Mesenchymal stem cell (in vitro differentiated cells and primary cell): ENCODE measurements at regions not wholly inside any gene's neighbourhood (a gene's known extent, or its start where the extent isn't known, plus 50 kb on each side); places are given as distances from the start of the nearest gene placed in this dataset.

Source experiments
- DNase-seq: peaks from one replicate; pipeline ENCODE4 v3.0.0-alpha.2; 2013
- H2AFZ ChIP-seq: one replicate; pipeline ENCODE4 v1.6.1; 2013; ENCODE audit warnings: low read depth, mild to moderate bottlenecking, control low read depth, inconsistent platforms, low read length, moderate library complexity
- H2AK5ac ChIP-seq: 2 replicates; pipeline ENCODE4 v1.6.1; 2013; ENCODE audit warnings: low read length, moderate library complexity, mild to moderate bottlenecking, inconsistent platforms; ENCODE audit not compliant: severe bottlenecking
- H2BK120ac ChIP-seq: one replicate; pipeline ENCODE4 v1.6.1; 2013; ENCODE audit warnings: low read depth, mild to moderate bottlenecking, inconsistent platforms, low read length, moderate library complexity
- H2BK12ac ChIP-seq, 2 experiments: one replicate each; pipeline ENCODE4 v1.6.1; 2013; ENCODE audit warnings: inconsistent platforms in 2 of 2, low read length in 2 of 2, mild to moderate bottlenecking in 2 of 2, moderate library complexity in 2 of 2, control low read depth in 1 of 2
- H2BK15ac ChIP-seq: one replicate; pipeline ENCODE4 v1.6.1; 2013; ENCODE audit warnings: mild to moderate bottlenecking, low read depth, inconsistent platforms; ENCODE audit not compliant: poor library complexity, severe bottlenecking
- H2BK5ac ChIP-seq: 2 replicates; pipeline ENCODE4 v1.6.1; 2013; ENCODE audit warnings: low read depth, mild to moderate bottlenecking, low read length, control low read depth, inconsistent platforms; ENCODE audit not compliant: poor library complexity, severe bottlenecking
- H3K14ac ChIP-seq, 2 experiments: one replicate each; pipeline ENCODE4 v1.6.1; 2013; ENCODE audit warnings: inconsistent platforms in 2 of 2, low read length in 2 of 2, control low read depth in 1 of 2, mild to moderate bottlenecking in 1 of 2, moderate library complexity in 1 of 2
- H3K18ac ChIP-seq, 2 experiments: one replicate each; pipeline ENCODE4 v1.6.1; 2013; ENCODE audit warnings: inconsistent platforms in 2 of 2, low read length in 2 of 2, control low read depth in 1 of 2, low read depth in 1 of 2, mild to moderate bottlenecking in 1 of 2
- H3K23ac ChIP-seq, 2 experiments: one replicate each; pipeline ENCODE4 v1.6.1; 2013; ENCODE audit warnings: inconsistent platforms in 2 of 2, low read length in 2 of 2, mild to moderate bottlenecking in 2 of 2, moderate library complexity in 2 of 2, control low read depth in 1 of 2
- H3K27ac ChIP-seq: 2 replicates; pipeline ENCODE4 v1.5.1; 2013; ENCODE audit warnings: mild to moderate bottlenecking, moderate library complexity, low read length, control low read depth, inconsistent platforms; ENCODE audit not compliant: poor library complexity, severe bottlenecking
- H3K27me3 ChIP-seq, 2 experiments: 2 replicates each; pipeline versions ENCODE4 v1.6.1 to v1.7.0; 2013; ENCODE audit warnings: low read length in 2 of 2, mild to moderate bottlenecking in 2 of 2, moderate library complexity in 2 of 2, control low read depth in 1 of 2, inconsistent platforms in 1 of 2; ENCODE audit not compliant: control insufficient read depth in 1 of 2, insufficient read depth in 1 of 2
- H3K36me3 ChIP-seq, 2 experiments: 2 replicates each; pipeline versions ENCODE4 v1.6.1 to v1.7.0; 2013; ENCODE audit warnings: low read length in 2 of 2, control low read depth in 1 of 2, inconsistent platforms in 1 of 2, low read depth in 1 of 2, mild to moderate bottlenecking in 1 of 2; ENCODE audit not compliant: insufficient read depth in 2 of 2, control insufficient read depth in 1 of 2
- H3K4ac ChIP-seq, 2 experiments: one replicate each; pipeline ENCODE4 v1.6.1; 2013; ENCODE audit warnings: inconsistent platforms in 2 of 2, low read length in 2 of 2, mild to moderate bottlenecking in 2 of 2, moderate library complexity in 2 of 2, control low read depth in 1 of 2, low read depth in 1 of 2
- H3K4me1 ChIP-seq: 2 replicates; pipeline ENCODE4 v1.6.1; 2013; ENCODE audit warnings: low read depth, low read length, control low read depth; ENCODE audit not compliant: control insufficient read depth, insufficient read depth
- H3K4me2 ChIP-seq: 2 replicates; pipeline ENCODE4 v1.6.1; 2013; ENCODE audit warnings: low read length, mild to moderate bottlenecking, inconsistent platforms; ENCODE audit not compliant: poor library complexity, severe bottlenecking
- H3K4me3 ChIP-seq, 2 experiments: 2 replicates each; pipeline versions ENCODE4 v1.5.1 to v1.7.0; 2013; ENCODE audit warnings: low read length in 2 of 2, mild to moderate bottlenecking in 2 of 2, control low read depth in 1 of 2, low read depth in 1 of 2; ENCODE audit not compliant: insufficient read depth in 1 of 2
- H3K79me1 ChIP-seq: replicated peaks from 2 replicates; pipeline ENCODE4 v1.6.1; 2013; ENCODE audit warnings: mild to moderate bottlenecking, control low read depth, low read length, inconsistent platforms; ENCODE audit not compliant: poor library complexity, severe bottlenecking
- H3K9ac ChIP-seq: 2 replicates; pipeline ENCODE4 v1.7.0; 2013; ENCODE audit warnings: mild to moderate bottlenecking, low read length, moderate library complexity
- H3K9me3 ChIP-seq: 2 replicates; pipeline ENCODE4 v1.7.0; 2013; ENCODE audit warnings: mild to moderate bottlenecking, low read length; ENCODE audit not compliant: control insufficient read depth
- H4K8ac ChIP-seq: one replicate; pipeline ENCODE4 v1.6.1; 2013; ENCODE audit warnings: inconsistent platforms, mild to moderate bottlenecking, low read length, moderate library complexity
- H4K91ac ChIP-seq: one replicate; pipeline ENCODE4 v1.6.1; 2013; ENCODE audit warnings: mild to moderate bottlenecking, low read length, inconsistent platforms
- WGBS: methylation state at CpG from one replicate; pipeline ENCODE4 v1.1.7; 2013; ENCODE audit warnings: mixed read lengths; 5-methylcytosine and 5-hydroxymethylcytosine counted together

DNA sequence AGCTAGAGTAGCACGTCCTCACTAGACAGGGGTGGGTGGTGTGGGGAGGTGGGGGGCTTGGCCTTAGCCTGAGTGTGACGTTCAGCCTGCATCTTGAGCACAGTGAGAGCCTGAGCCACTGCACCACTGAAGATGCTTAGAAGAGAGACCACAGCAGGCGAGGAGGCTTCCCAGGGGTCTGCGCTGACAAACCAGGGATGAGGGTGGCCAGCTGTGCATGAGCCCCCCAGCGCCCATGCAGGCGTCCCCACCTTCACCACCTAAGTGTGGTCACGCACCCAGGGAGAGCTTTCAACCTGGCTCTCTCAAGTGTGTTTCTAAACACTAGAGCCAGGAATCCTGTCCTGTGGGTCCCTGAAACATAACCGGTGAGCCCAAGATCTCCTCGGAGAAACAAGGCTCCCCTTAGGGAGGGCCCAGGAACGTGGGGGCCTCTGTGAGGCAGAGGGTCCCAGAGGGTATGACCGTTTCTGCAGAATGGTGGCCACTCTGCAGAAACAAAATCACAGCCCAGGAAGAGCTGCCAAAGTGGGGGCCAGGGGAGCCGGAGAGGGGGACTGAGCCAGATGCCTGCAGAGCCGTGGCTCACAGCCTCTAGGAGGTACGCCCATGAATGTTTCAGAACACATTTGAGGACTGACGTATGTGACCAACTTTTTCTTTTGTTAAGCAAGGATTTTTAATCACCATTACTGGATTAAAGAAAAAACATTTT is 85.2 kb upstream of the INSIG1 start:
- Histone ChIP-seq H4K91ac (no peak overlapping the region), H3K27me3 (peaks cover 0 to 14% of the 10 kb centered on the region in 2 experiments), H3K4me3 (no peak overlapping the region), H2AK5ac (no peak overlapping the region), H3K4me2 (no peak overlapping the region), H2BK5ac (no peak overlapping the region), H3K14ac (no peak overlapping the region), H3K4ac (no peak overlapping the region), H2BK12ac (no peak overlapping the region), H3K23ac (no peak overlapping the region), H3K36me3 (peaks cover 0 to 4% of the 10 kb centered on the region in 2 experiments), H3K9me3 (no peaks in the 10 kb centered on the region), H3K79me1 (no peaks in the 10 kb centered on the region), H3K9ac (no peak overlapping the region), H3K18ac (no peak overlapping the region), H2BK120ac (no peak overlapping the region), H4K8ac (no peak overlapping the region), H3K27ac (no peak overlapping the region), H2BK15ac (no peak overlapping the region), H3K4me1 (peaks cover 13% of the 10 kb centered on the region), H2AFZ (no peak overlapping the region)
- 84% methylated on average over 15 of the region's 15 CpGs for WGBS
- DNase-seq: no peak

DNA sequence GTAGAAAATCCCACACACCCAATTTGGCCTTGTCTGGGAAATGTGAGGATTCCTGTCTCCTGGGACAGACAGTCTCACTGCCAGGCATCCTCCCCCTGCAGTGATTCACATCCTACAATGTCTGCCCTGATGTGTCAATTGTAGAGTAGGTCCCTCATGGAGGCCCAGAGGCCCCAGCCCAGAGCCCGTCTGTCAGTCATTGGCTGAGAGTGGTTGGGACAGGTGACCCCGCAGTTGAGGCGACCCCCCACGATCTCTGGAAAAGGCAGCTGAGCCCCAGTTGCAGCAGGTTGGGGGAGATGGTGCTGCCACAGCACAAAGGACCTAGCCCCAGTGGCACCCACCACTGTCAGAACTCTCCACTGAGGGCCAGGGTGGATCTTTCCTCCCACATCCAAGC is 84.3 kb upstream of the INSIG1 start:
- H2AFZ ChIP-seq: no peak overlapping the region
- no peak overlapping the region for H4K8ac ChIP-seq
- no peak overlapping the region for H3K4me2 ChIP-seq
- H3K36me3 ChIP-seq: peaks cover 0 to 4% of the 10 kb centered on the region in 2 experiments
- no peak overlapping the region for H3K18ac ChIP-seq
- 94% methylated on average over 4 of the region's 4 CpGs for WGBS
- no peak overlapping the region for H4K91ac ChIP-seq
- no peak overlapping the region for H2AK5ac ChIP-seq
- peaks cover 0 to 14% of the 10 kb centered on the region in 2 experiments for H3K27me3 ChIP-seq
- H3K23ac ChIP-seq: no peak overlapping the region
- peak overlapping the region; percentile 89 for H3K9ac ChIP-seq
- no peak overlapping the region for H3K27ac ChIP-seq
- H2BK120ac ChIP-seq: no peak overlapping the region
- no peak overlapping the region for H2BK5ac ChIP-seq
- no peaks in the 10 kb centered on the region for H3K9me3 ChIP-seq
- peak; percentile 13 for DNase-seq
- H3K4me3 ChIP-seq: peak overlapping the region in 1 of 2 experiments; percentile 89
- peak overlapping the region in 1 of 2 experiments; percentile 15 for H2BK12ac ChIP-seq
- H2BK15ac ChIP-seq: peak overlapping the region; percentile 44
- peaks cover 11% of the 10 kb centered on the region for H3K4me1 ChIP-seq
- H3K4ac ChIP-seq: no peak overlapping the region
- H3K14ac ChIP-seq: no peak overlapping the region
- H3K79me1 ChIP-seq: no peaks in the 10 kb centered on the region

DNA sequence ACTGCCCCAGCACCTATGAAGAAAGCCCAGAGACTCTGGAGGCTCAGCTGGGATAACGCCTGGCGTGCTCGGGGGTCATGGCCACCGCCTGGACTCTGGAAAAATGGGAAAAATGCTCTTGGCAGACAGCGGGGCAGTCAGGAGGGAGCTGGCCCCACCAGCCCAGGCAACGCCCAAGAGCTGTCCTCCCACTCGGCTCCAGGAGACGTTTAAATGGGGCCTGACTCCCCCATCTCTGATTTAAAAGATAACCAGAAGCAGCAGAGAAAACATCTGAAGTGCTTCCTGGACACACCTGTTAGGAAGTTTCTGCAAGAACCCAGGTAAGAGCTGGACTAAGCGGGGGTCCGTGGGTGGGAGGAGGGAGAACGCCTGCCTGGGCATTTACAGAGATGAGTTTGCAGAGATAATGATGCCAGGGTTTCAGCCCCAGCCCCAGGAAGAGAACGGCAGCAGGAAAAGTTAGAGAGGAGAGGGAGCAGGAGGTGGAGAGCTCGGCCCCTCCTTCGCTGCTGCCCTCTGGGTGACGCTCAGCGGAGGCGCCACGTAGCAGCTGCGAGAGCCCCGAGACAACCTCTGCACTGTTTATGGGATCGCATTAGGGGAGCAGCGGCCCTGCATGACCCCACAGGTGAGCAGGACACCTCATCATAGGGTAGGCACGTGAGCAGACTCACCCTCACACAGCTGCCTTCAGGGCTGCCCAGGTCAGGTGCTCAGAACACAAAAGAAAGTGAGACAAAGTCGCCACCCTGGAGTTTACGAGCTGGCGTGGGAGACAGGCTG is 83.5 kb upstream of the INSIG1 start:
- H3K9ac ChIP-seq: peak overlapping the region; percentile 89
- H2AFZ ChIP-seq: no peak overlapping the region
- no peak overlapping the region for H2BK12ac ChIP-seq
- no peaks in the 10 kb centered on the region for H3K79me1 ChIP-seq
- H2BK5ac ChIP-seq: no peak overlapping the region
- no peak overlapping the region for H3K23ac ChIP-seq
- no peak overlapping the region for H4K8ac ChIP-seq
- H3K14ac ChIP-seq: no peak overlapping the region
- 75% methylated on average over 26 of the region's 26 CpGs for WGBS
- H3K4ac ChIP-seq: no peak overlapping the region
- no peak overlapping the region for H3K18ac ChIP-seq
- H3K36me3 ChIP-seq: peaks cover 0 to 4% of the 10 kb centered on the region in 2 experiments
- no peaks in the 10 kb centered on the region for H3K9me3 ChIP-seq
- no peak overlapping the region for H3K4me2 ChIP-seq
- no peak overlapping the region for H4K91ac ChIP-seq
- H2BK120ac ChIP-seq: no peak overlapping the region
- H3K4me3 ChIP-seq: peak overlapping the region in 1 of 2 experiments; percentile 89
- no peak overlapping the region for H2AK5ac ChIP-seq
- no peak overlapping the region for H2BK15ac ChIP-seq
- H3K27ac ChIP-seq: no peak overlapping the region
- DNase-seq: no peak
- H3K4me1 ChIP-seq: peaks cover 6% of the 10 kb centered on the region
- H3K27me3 ChIP-seq: peaks cover 0 to 14% of the 10 kb centered on the region in 2 experiments

DNA sequence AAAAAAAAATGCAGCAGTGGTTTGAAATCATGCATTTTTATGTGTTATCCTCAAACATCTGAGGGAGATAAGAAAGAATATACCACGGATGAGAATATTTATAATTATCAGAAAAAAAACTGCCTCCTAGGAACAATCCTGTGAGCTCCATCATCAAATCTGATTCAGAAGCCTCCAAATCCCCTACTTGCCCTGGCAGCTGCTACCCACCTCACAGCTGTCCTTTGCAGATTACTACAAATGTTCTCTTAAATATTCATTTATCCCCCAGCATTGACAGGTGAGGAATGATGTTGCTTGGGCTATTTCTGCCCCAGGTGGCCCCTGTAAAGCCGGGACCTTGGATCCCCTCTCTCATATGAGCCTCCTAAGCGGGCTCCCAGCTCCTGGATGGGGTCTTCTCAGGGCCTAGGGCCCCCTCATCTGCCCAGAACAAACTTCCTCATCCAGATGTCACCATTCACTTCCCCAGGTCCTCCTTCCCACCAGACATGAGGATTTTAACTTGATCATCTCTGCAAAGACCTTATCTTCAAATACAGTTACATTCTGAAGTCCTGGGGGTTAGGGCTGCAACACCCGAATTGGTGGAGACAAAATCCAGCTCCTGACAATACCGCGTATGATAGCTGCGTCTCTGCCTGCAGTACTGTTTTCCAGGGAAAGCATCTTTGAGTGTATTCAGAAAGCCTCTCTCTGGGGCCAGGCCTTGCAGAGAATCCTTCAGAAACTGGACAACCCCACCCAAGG is 81.9 kb upstream of the INSIG1 start:
- no peak overlapping the region for H3K14ac ChIP-seq
- peaks cover 0 to 17% of the 10 kb centered on the region in 2 experiments for H3K27me3 ChIP-seq
- H3K36me3 ChIP-seq: peaks cover 0 to 4% of the 10 kb centered on the region in 2 experiments
- H2BK120ac ChIP-seq: no peak overlapping the region
- H2AK5ac ChIP-seq: no peak overlapping the region
- no peak overlapping the region for H3K18ac ChIP-seq
- H3K4me2 ChIP-seq: no peak overlapping the region
- no peaks in the 10 kb centered on the region for H3K9me3 ChIP-seq
- DNase-seq: no peak
- no peak overlapping the region for H2BK15ac ChIP-seq
- no peak overlapping the region for H3K27ac ChIP-seq
- no peak overlapping the region for H4K91ac ChIP-seq
- H3K4me3 ChIP-seq: no peak overlapping the region
- no peak overlapping the region for H2BK12ac ChIP-seq
- H2BK5ac ChIP-seq: no peak overlapping the region
- WGBS: 75% methylated on average over 7 of the region's 7 CpGs
- no peak overlapping the region for H3K4ac ChIP-seq
- H3K9ac ChIP-seq: no peak overlapping the region
- H3K79me1 ChIP-seq: no peaks in the 10 kb centered on the region
- H3K23ac ChIP-seq: no peak overlapping the region
- peaks cover 12% of the 10 kb centered on the region for H3K4me1 ChIP-seq
- H4K8ac ChIP-seq: no peak overlapping the region
- H2AFZ ChIP-seq: no peak overlapping the region
